GM12878 (cell line): ENCODE measurements at regions not wholly inside any gene's neighbourhood (a gene's known extent, or its start where the extent isn't known, plus 50 kb on each side); places are given as distances from the start of the nearest gene placed in this dataset.

Experiments used
- ATF7 ChIP-seq: fragments of 450-650 bp; IDR thresholded peaks from 2 replicates; pipeline ENCODE4 v1.6.1; 2016; ENCODE audit warnings: low read depth, mild to moderate bottlenecking
- BHLHE40 ChIP-seq, 2 experiments: fragments of 450-650 bp in 1 of 2; IDR thresholded peaks; 2 replicates each; pipeline ENCODE4 v1.6.1; 2011 to 2017; ENCODE audit warnings: low read depth in 2 of 2, borderline replicate concordance in 1 of 2, improper control_type of control experiment in 1 of 2, low read length in 1 of 2, mild to moderate bottlenecking in 1 of 2
- CHD2 ChIP-seq: IDR thresholded peaks from 2 replicates; pipeline ENCODE4 v1.6.1; 2011; ENCODE audit warnings: low read depth, low read length, improper control_type of control experiment, borderline replicate concordance
- CREM ChIP-seq: IDR thresholded peaks from 2 replicates; pipeline ENCODE4 v1.6.1; 2014; ENCODE audit warnings: antibody characterized with exemption, low read depth
- EP300 ChIP-seq, 2 experiments: fragments of 150-350 bp in 1 of 2; IDR thresholded peaks; 2 replicates each; pipeline ENCODE4 v1.6.1; 2011 to 2012; ENCODE audit warnings: low read depth in 2 of 2, low read length in 2 of 2, borderline replicate concordance in 1 of 2, improper control_type of control experiment in 1 of 2, inconsistent platforms in 1 of 2; ENCODE audit not compliant: control insufficient read depth in 1 of 2
- ESRRA ChIP-seq: IDR thresholded peaks from 2 replicates; pipeline ENCODE4 v1.6.1; 2012; ENCODE audit warnings: mild to moderate bottlenecking, low read length, improper control_type of control experiment
- HDAC6 ChIP-seq: fragments of 200-600 bp; sonication (generic); IDR thresholded peaks from one replicate; pipeline ENCODE4 v1.8.0; 2017; ENCODE audit warnings: antibody characterized with exemption; ENCODE audit not compliant: unreplicated experiment
- HDGF ChIP-seq: fragments of 450-650 bp; IDR thresholded peaks from 2 replicates; pipeline ENCODE4 v1.6.1; 2016; ENCODE audit warnings: antibody characterized with exemption
- IKZF1 ChIP-seq: fragments of 450-650 bp; conservative IDR thresholded peaks from 2 replicates; pipeline ENCODE4 v1.6.1; 2017; ENCODE audit warnings: antibody characterized with exemption, mild to moderate bottlenecking
- MEF2B ChIP-seq: fragments of 450-650 bp; IDR thresholded peaks from 2 replicates; pipeline ENCODE4 v1.6.1; 2018; ENCODE audit warnings: mild to moderate bottlenecking, moderate library complexity; ENCODE audit not compliant: partially characterized antibody, poor library complexity, severe bottlenecking
- MXI1 ChIP-seq: fragments of 150-350 bp; IDR thresholded peaks from 2 replicates; pipeline ENCODE4 v1.6.1; 2011; ENCODE audit warnings: low read depth, mild to moderate bottlenecking, inconsistent platforms, low read length, improper control_type of control experiment
- MYC ChIP-seq: IDR thresholded peaks from 2 replicates; pipeline ENCODE4 v1.6.1; 2011; ENCODE audit warnings: mild to moderate bottlenecking, low read length, moderate library complexity, inconsistent platforms; ENCODE audit not compliant: insufficient read depth, insufficient replicate concordance, insufficient read length, severe bottlenecking
- POLR2AphosphoS5 ChIP-seq: IDR thresholded peaks from 2 replicates; pipeline ENCODE4 v1.6.1; 2011; ENCODE audit warnings: mild to moderate bottlenecking, low read length, inconsistent platforms
- RCOR1 ChIP-seq: conservative IDR thresholded peaks from 2 replicates; pipeline ENCODE4 v1.6.1; 2012; ENCODE audit warnings: low read depth, low read length, improper control_type of control experiment
- SMAD1 ChIP-seq: fragments of 450-650 bp; IDR thresholded peaks from 2 replicates; pipeline ENCODE4 v1.6.1; 2018; ENCODE audit warnings: mild to moderate bottlenecking, low read depth; ENCODE audit not compliant: partially characterized antibody
- SMAD5 ChIP-seq: IDR thresholded peaks from 2 replicates; pipeline ENCODE4 v1.6.1; 2016; ENCODE audit warnings: antibody characterized with exemption, low read depth
- STAT3 ChIP-seq: IDR thresholded peaks from 2 replicates; pipeline ENCODE4 v1.6.1; 2011; ENCODE audit warnings: low read depth, low read length, improper control_type of control experiment
- ZNF207 ChIP-seq: fragments of 450-650 bp; IDR thresholded peaks from 2 replicates; pipeline ENCODE4 v1.6.1; 2014; ENCODE audit warnings: antibody characterized with exemption, mild to moderate bottlenecking, borderline replicate concordance
- TF ChIP-seq, protein P1 (sequence below): fragments of 450-650 bp; IDR thresholded peaks from 2 replicates; pipeline ENCODE4 v1.6.1; 2018; ENCODE audit warnings: mild to moderate bottlenecking, low read depth, moderate library complexity; ENCODE audit not compliant: partially characterized antibody
- TF ChIP-seq, protein P2 (sequence below): IDR thresholded peaks from 2 replicates; pipeline ENCODE4 v1.6.1; 2011; ENCODE audit warnings: low read depth, low read length, improper control_type of control experiment, borderline replicate concordance
- TF ChIP-seq, protein P3 (sequence below): IDR thresholded peaks from 2 replicates; pipeline ENCODE4 v1.6.1; 2012; ENCODE audit warnings: low read depth, low read length, improper control_type of control experiment
- TF ChIP-seq, protein P4 (sequence below), 3 experiments: IDR thresholded peaks in 2 of 3; conservative IDR thresholded peaks in 1 of 3; 2 replicates each; pipeline ENCODE4 v1.5.1; 2011; ENCODE audit warnings: low read depth in 3 of 3, low read length in 3 of 3, mild to moderate bottlenecking in 3 of 3, control low read depth in 2 of 3, moderate library complexity in 2 of 3, inconsistent platforms in 1 of 3, mixed read lengths in 1 of 3; ENCODE audit not compliant: control insufficient read depth in 2 of 3, insufficient read depth in 1 of 3; ENCODE audit errors: extremely low read depth in 1 of 3
- TF ChIP-seq, protein P5 (sequence below): IDR thresholded peaks from 2 replicates; pipeline ENCODE4 v1.6.1; 2012; ENCODE audit warnings: low read depth, low read length, improper control_type of control experiment

DNA sequence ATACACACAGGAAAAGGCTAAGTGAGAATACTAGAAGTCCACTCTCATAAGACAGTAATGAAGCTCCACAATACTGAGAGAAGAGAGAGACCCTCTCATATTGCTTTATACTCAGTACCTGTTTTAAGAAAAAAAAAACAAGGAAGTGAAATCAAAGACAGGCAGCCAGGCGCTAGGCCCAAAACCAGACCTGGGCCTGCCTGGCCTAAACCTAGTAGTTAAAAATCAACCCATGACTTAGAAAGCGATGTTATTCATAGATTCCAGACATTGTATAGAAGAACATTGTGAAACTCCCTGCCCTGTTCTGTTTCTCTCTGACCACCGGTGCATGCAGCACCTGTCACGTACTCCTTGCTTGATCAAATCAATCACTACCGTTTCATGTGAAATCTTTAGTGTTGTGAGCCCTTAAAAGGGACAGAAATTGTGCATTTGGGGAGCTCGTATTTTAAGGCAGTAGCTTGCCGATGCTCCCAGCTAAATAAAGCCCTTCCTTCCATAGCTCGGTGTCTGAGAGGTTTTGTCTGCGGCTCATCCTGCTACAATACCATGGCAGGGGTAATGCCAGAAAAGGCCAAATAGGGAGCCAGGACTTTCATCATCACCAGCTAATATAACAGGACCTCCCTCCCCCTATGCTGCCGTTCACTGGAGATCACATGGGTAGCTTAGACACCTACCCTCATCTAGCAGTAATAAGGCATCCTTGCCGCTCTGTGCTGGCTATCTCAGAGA lies 1294.1 kb downstream of the NSUN3 start (continued):
- TF ChIP-seq, protein P1, sequence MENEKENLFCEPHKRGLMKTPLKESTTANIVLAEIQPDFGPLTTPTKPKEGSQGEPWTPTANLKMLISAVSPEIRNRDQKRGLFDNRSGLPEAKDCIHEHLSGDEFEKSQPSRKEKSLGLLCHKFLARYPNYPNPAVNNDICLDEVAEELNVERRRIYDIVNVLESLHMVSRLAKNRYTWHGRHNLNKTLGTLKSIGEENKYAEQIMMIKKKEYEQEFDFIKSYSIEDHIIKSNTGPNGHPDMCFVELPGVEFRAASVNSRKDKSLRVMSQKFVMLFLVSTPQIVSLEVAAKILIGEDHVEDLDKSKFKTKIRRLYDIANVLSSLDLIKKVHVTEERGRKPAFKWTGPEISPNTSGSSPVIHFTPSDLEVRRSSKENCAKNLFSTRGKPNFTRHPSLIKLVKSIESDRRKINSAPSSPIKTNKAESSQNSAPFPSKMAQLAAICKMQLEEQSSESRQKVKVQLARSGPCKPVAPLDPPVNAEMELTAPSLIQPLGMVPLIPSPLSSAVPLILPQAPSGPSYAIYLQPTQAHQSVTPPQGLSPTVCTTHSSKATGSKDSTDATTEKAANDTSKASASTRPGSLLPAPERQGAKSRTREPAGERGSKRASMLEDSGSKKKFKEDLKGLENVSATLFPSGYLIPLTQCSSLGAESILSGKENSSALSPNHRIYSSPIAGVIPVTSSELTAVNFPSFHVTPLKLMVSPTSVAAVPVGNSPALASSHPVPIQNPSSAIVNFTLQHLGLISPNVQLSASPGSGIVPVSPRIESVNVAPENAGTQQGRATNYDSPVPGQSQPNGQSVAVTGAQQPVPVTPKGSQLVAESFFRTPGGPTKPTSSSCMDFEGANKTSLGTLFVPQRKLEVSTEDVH = no peak
- TF ChIP-seq ATF7 (peak; percentile 58; the same call in 1 of the 2 replicates), RCOR1 (no peak), CHD2 (no peak), ZNF207 (no peak), IKZF1 (peak; percentile 71), SMAD1 (no peak), BHLHE40 (IDR thresholded peaks at IDR 0.05; ENCODE audit: borderline replicate concordance in 1 of 2, low read depth in 2 of 2, low read length in 1 of 2) (peak; percentile 32 to 52; a peak in 1 of 4 replicates), CREM (no peak), EP300 (IDR thresholded peaks at IDR 0.05; ENCODE audit: borderline replicate concordance in 1 of 2, control insufficient read depth in 1 of 2, low read depth in 2 of 2, low read length in 2 of 2) (peak; percentile 29 to 75; a peak in 2 of 4 replicates), HDGF (0 out of 2 replicates have a peak, but pooled peaks have one; percentile 20), STAT3 (no peak), ESRRA (no peak), MXI1 (0 out of 2 replicates have a peak, but pooled peaks have one; percentile 30), SMAD5 (no peak), POLR2AphosphoS5 (no peak), MYC (no peak), HDAC6 (no peak), MEF2B (peak; percentile 49)
- TF ChIP-seq, protein P2, sequence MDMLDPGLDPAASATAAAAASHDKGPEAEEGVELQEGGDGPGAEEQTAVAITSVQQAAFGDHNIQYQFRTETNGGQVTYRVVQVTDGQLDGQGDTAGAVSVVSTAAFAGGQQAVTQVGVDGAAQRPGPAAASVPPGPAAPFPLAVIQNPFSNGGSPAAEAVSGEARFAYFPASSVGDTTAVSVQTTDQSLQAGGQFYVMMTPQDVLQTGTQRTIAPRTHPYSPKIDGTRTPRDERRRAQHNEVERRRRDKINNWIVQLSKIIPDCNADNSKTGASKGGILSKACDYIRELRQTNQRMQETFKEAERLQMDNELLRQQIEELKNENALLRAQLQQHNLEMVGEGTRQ = no peak; the same call in 1 of the 2 replicates
- TF ChIP-seq, protein P3, sequence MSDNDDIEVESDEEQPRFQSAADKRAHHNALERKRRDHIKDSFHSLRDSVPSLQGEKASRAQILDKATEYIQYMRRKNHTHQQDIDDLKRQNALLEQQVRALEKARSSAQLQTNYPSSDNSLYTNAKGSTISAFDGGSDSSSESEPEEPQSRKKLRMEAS = no peak
- TF ChIP-seq, protein P4, sequence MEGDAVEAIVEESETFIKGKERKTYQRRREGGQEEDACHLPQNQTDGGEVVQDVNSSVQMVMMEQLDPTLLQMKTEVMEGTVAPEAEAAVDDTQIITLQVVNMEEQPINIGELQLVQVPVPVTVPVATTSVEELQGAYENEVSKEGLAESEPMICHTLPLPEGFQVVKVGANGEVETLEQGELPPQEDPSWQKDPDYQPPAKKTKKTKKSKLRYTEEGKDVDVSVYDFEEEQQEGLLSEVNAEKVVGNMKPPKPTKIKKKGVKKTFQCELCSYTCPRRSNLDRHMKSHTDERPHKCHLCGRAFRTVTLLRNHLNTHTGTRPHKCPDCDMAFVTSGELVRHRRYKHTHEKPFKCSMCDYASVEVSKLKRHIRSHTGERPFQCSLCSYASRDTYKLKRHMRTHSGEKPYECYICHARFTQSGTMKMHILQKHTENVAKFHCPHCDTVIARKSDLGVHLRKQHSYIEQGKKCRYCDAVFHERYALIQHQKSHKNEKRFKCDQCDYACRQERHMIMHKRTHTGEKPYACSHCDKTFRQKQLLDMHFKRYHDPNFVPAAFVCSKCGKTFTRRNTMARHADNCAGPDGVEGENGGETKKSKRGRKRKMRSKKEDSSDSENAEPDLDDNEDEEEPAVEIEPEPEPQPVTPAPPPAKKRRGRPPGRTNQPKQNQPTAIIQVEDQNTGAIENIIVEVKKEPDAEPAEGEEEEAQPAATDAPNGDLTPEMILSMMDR (IDR thresholded peaks at IDR 0.05 in 2 of 3, conservative IDR thresholded peaks at IDR 0.05 in 1 of 3; ENCODE audit: control insufficient read depth in 2 of 3, extremely low read depth in 1 of 3, insufficient read depth in 1 of 3, low read depth in 3 of 3, low read length in 3 of 3) = no peak
- TF ChIP-seq, protein P5, sequence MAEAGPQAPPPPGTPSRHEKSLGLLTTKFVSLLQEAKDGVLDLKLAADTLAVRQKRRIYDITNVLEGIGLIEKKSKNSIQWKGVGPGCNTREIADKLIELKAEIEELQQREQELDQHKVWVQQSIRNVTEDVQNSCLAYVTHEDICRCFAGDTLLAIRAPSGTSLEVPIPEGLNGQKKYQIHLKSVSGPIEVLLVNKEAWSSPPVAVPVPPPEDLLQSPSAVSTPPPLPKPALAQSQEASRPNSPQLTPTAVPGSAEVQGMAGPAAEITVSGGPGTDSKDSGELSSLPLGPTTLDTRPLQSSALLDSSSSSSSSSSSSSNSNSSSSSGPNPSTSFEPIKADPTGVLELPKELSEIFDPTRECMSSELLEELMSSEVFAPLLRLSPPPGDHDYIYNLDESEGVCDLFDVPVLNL = no peak
